GM20000 (cell line): ENCODE measurements at regions not wholly inside any gene's neighbourhood (a gene's known extent, or its start where the extent isn't known, plus 50 kb on each side); places are given as distances from the start of the nearest gene placed in this dataset.
"Not testable (repeated sequence)": the region's sequence is repeated elsewhere in the genome, so short reads cannot be mapped to it uniquely, and the experiment has no call there.

Experiments used
- DNase-seq: peaks from one replicate; pipeline ENCODE4 v3.0.0; 2012; ENCODE audit warnings: low spot score
- TF ChIP-seq, protein P1 (sequence below): IDR thresholded peaks from 2 replicates; pipeline ENCODE4 v1.5.1; 2012; ENCODE audit warnings: mild to moderate bottlenecking, control low read depth; ENCODE audit errors: extremely low read depth, missing control alignments

DNA sequence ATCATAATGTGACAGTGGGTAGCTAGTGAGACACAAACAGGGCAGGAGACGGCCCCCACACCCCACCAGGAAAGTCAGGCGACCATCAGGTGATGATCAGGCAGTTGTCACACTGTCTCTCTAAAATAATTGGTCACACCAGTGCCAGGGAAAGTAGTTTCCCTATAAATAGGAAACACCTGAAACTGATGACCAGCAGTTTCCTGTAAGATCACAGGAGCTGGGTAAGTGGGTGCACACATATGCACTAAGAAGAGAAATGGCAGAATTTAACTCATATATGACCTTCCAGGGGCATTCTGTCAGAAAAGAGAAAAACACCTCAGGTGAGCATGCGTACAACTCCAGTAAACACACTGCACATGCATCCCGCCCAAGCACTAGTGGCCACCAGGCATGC is 620.5 kb upstream of the GHITM start:
- TF ChIP-seq, protein P1, sequence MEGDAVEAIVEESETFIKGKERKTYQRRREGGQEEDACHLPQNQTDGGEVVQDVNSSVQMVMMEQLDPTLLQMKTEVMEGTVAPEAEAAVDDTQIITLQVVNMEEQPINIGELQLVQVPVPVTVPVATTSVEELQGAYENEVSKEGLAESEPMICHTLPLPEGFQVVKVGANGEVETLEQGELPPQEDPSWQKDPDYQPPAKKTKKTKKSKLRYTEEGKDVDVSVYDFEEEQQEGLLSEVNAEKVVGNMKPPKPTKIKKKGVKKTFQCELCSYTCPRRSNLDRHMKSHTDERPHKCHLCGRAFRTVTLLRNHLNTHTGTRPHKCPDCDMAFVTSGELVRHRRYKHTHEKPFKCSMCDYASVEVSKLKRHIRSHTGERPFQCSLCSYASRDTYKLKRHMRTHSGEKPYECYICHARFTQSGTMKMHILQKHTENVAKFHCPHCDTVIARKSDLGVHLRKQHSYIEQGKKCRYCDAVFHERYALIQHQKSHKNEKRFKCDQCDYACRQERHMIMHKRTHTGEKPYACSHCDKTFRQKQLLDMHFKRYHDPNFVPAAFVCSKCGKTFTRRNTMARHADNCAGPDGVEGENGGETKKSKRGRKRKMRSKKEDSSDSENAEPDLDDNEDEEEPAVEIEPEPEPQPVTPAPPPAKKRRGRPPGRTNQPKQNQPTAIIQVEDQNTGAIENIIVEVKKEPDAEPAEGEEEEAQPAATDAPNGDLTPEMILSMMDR: no peak
- no peak for DNase-seq

DNA sequence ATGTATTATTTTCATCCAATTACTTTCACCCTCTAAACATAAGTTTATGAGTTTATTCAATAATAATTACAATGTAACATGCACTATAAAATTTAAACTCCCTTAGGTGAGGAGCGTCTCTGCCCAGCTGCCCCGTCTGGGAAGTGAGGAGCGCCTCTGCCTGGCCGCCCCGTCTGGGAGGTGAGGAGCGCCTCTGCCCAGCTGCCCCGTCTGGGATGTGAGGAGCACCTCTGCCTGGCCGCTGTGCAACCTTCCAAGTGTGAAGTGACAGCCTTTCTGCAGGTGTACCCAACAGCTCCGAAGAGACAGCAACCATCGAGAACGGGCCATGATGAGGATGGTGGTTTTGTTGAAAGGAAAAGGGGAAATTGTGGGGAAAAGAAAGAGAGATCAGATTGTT is 618.9 kb upstream of the GHITM start:
- not testable (repeated sequence) for DNase-seq

DNA sequence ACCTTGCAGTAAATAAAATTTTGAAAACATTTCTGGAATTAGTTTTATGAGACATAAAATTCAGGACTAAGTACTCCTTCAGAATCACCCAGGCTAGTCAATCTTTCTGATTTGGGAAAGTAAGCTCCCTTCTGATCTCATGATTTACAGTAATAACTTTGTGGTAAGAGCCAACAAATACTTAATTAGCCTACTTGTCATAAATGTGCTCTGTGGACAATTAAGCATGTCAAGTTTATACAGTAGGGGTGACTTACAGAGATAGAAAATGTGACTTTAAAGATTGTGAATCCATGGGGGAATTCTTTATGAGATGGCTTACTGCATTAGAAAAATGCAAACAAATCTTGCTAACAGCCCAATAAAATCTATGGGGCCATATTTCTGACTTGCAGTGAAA is 616.9 kb upstream of the GHITM start:
- no peak for DNase-seq
- TF ChIP-seq, protein P1: no peak

- TF ChIP-seq, protein P1: no peak
- no peak for DNase-seq
Measured at GRCh38 chr10:83522881-83523386, 616.4 kb upstream of the GHITM start.

DNA sequence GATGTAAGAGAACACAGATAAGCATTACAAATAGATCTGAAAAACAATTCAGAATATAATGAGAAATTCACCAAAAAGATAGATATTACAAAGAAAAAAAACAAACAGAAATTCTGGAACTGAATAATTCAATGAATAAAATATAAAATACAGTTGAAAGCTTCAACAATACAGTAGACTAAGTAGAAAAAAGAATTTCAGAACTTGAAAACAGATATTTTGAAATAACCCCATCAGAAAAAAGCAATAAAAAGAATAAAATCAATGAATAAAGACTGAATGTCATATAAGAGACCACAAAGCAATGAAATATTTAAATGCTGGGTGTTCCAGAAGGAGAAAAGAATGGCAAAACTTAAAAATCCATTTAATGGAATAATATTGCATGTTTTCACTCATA is 611.4 kb upstream of the GHITM start:
- DNase-seq: no peak
- TF ChIP-seq, protein P1: no peak

DNA sequence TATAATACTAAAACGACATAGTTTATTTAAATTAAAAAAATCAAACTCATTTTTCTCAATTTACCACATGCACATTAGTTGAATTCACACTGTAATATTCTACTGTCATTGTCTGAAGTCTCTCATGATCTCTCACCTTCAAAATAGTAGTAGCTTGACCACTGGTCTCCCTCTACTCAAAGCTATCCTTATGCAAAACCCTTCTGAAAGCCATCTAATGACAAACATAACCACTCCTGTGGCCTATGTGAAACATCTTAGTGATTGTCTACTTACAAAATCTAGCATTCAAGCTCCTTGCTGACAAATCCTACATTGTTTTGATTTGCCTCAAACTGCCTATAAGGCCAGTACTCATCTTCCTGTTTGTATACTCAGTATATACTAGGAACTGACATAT is 606.0 kb upstream of the GHITM start:
- TF ChIP-seq, protein P1: no peak
- no peak for DNase-seq

DNA sequence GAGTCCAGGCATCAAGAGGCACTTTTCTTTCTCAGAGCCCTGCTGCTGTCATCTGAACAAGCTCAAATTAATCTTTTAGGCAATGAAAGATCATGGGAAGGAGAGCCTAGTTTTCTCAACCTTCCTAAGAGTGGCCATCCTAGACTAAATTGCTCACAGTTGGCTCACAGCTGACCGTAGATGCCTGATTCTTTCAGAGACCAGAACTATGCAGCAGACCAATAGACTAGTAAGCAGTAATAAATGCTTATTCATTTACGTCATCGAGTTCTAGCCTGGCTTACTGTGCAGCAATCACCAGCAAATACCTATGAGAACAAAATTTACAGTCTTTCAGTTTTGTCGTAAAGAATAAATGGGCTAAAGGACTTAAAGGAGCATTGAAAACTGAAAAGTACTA is 602.9 kb upstream of the GHITM start:
- TF ChIP-seq, protein P1: no peak
- no peak for DNase-seq

DNA sequence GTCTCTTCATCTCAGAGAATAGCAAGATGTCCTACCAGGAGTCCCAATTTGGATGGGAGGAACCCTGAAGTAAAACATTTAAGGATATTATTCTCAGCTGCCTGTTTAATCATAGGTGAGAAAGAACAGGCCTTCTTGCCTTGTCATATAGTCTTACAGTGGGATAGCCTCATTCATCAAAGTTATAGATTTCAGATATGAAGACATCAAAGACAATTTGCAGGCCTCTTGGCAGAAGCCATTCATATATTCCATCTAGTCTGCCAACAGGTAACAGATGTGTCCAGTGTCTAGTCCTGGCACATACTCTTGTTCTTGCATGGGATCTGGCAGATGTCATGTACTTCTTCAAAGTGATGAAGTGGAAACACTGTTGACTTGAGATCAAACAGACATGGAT is 601.3 kb upstream of the GHITM start:
- TF ChIP-seq, protein P1: no peak
- no peak for DNase-seq
